H1 (cell line): ENCODE measurements at regions not wholly inside any gene's neighbourhood (a gene's known extent, or its start where the extent isn't known, plus 50 kb on each side); places are given as distances from the start of the nearest gene placed in this dataset.

Experiments used
- CTCF ChIA-PET: fragments of 300-600 bp; sonication (Branson Sonifier 250); formaldehyde crosslinking; loops from one replicate; lab custom pipeline; 2021; ENCODE audit not compliant: partially characterized antibody; lab: Charles Lee
- POLR2A ChIA-PET: fragments of 300-600 bp; sonication (Branson Sonifier 250); formaldehyde crosslinking; loops from one replicate; lab custom pipeline; 2021; ENCODE audit warnings: inconsistent platforms; ENCODE audit not compliant: partially characterized antibody; lab: Charles Lee
- DNase-seq, 2 experiments: peaks; one replicate each; pipeline versions ENCODE4 v3.0.0 to v3.0.0-alpha.2; 2010 to 2022; ENCODE audit warnings: low spot score in 2 of 2, low read depth in 1 of 2, mixed read lengths in 1 of 2
- FAIRE-seq: peaks from 2 replicates; lab custom pipeline; 2011; peaks lifted over from hg19 to GRCh38; lab: Jason Lieb, UNC
- H2AFZ ChIP-seq: 2 replicates; pipeline ENCODE4 v1.8.1; 2012; ENCODE audit warnings: low read length, inconsistent platforms
- H2AK5ac ChIP-seq: 2 replicates; pipeline ENCODE4 v1.6.1; 2013; ENCODE audit warnings: low read depth, low read length
- H2BK120ac ChIP-seq: replicated peaks from 2 replicates; pipeline ENCODE3; 2013; ENCODE audit warnings: low read depth, low read length, inconsistent platforms
- H2BK12ac ChIP-seq: 2 replicates; pipeline ENCODE4 v1.6.1; 2013; ENCODE audit warnings: low read depth, low read length
- H2BK15ac ChIP-seq: 2 replicates; pipeline ENCODE4 v1.6.1; 2013; ENCODE audit warnings: low read length
- H2BK20ac ChIP-seq: 2 replicates; pipeline ENCODE4 v1.6.1; 2013; ENCODE audit warnings: low read length
- H2BK5ac ChIP-seq: 2 replicates; pipeline ENCODE4 v1.6.1; 2013; ENCODE audit warnings: low read depth, low read length
- H3K14ac ChIP-seq: 2 replicates; pipeline ENCODE4 v1.6.1; 2013; ENCODE audit warnings: inconsistent platforms; ENCODE audit not compliant: insufficient read length
- H3K18ac ChIP-seq: 2 replicates; pipeline ENCODE4 v1.6.1; 2013; ENCODE audit warnings: low read length; ENCODE audit errors: extremely low read depth
- H3K23ac ChIP-seq: 2 replicates; pipeline ENCODE4 v1.6.1; 2013; ENCODE audit warnings: inconsistent platforms; ENCODE audit not compliant: insufficient read length
- H3K23me2 ChIP-seq: 2 replicates; pipeline ENCODE4 v1.6.1; 2013; ENCODE audit warnings: low read depth, low read length
- H3K27ac ChIP-seq: 2 replicates; pipeline ENCODE4 v1.6.1; 2011; ENCODE audit warnings: low read depth, low read length, inconsistent platforms
- H3K27me3 ChIP-seq, 4 experiments: replicated peaks in 1 of 4; 1 replicate in 1 of 4; 2 replicates in 3 of 4; pipeline versions ENCODE4 v1.6.1 to v1.8.1; 2011 to 2013; ENCODE audit warnings: low read length in 3 of 4, mild to moderate bottlenecking in 3 of 4, inconsistent platforms in 2 of 4, mixed read lengths in 2 of 4, moderate library complexity in 1 of 4; ENCODE audit not compliant: control insufficient read depth in 3 of 4, insufficient read depth in 3 of 4; ENCODE audit errors: extremely low read depth in 1 of 4
- H3K36me3 ChIP-seq, 4 experiments: 2 replicates each; pipeline versions ENCODE4 v1.6.1 to v1.8.1; 2011 to 2013; ENCODE audit warnings: mild to moderate bottlenecking in 4 of 4, low read length in 3 of 4, moderate library complexity in 2 of 4, control low read depth in 1 of 4, inconsistent platforms in 1 of 4; ENCODE audit not compliant: insufficient read depth in 4 of 4, control insufficient read depth in 2 of 4
- H3K4ac ChIP-seq: replicated peaks from 2 replicates; pipeline ENCODE3; 2013; ENCODE audit warnings: low read length, low read depth, mixed read lengths, inconsistent platforms; ENCODE audit not compliant: insufficient read length
- H3K4me1 ChIP-seq, 4 experiments: replicated peaks in 1 of 4; 1 replicate in 1 of 4; 2 replicates in 3 of 4; pipeline versions ENCODE4 v1.6.1 to v1.8.1; 2011 to 2013; ENCODE audit warnings: low read length in 3 of 4, inconsistent platforms in 2 of 4, mixed read lengths in 1 of 4; ENCODE audit not compliant: insufficient read depth in 4 of 4, control insufficient read depth in 3 of 4
- H3K4me2 ChIP-seq, 2 experiments: 2 replicates each; pipeline versions ENCODE4 v1.6.1 to v1.8.1; 2011 to 2013; ENCODE audit warnings: low read depth in 2 of 2, low read length in 2 of 2, control low read depth in 1 of 2, inconsistent platforms in 1 of 2, mild to moderate bottlenecking in 1 of 2; ENCODE audit not compliant: insufficient read depth in 1 of 2
- H3K4me3 ChIP-seq, 4 experiments: fragments of 200-600, 300-600 bp in 1 of 4; sonication (generic), shearing (Covaris generic), sonication (Bioruptor Twin) in 1 of 4; 2 replicates each; pipeline versions ENCODE4 v1.5.1 to v1.8.1; 2011 to 2016; ENCODE audit warnings: low read length in 4 of 4, low read depth in 3 of 4, control low read depth in 2 of 4, inconsistent platforms in 2 of 4, mild to moderate bottlenecking in 2 of 4, mixed read lengths in 1 of 4, moderate library complexity in 1 of 4; ENCODE audit not compliant: insufficient read depth in 2 of 4; ENCODE audit errors: extremely low read depth in 1 of 4
- H3K56ac ChIP-seq: replicated peaks from 2 replicates; pipeline ENCODE3; 2013; ENCODE audit warnings: low read depth, mild to moderate bottlenecking, mixed read lengths, low read length, inconsistent platforms; ENCODE audit not compliant: insufficient read length
- H3K79me1 ChIP-seq: 2 replicates; pipeline ENCODE4 v1.6.1; 2013; ENCODE audit warnings: low read depth, low read length, control low read depth
- H3K79me2 ChIP-seq, 2 experiments: 2 replicates each; pipeline versions ENCODE4 v1.6.1 to v1.8.1; 2012 to 2013; ENCODE audit warnings: low read length in 2 of 2, mild to moderate bottlenecking in 2 of 2, inconsistent platforms in 1 of 2; ENCODE audit not compliant: insufficient read depth in 2 of 2, control insufficient read depth in 1 of 2
- H3K9ac ChIP-seq, 4 experiments: replicated peaks in 1 of 4; 1 replicate in 1 of 4; 2 replicates in 3 of 4; pipeline versions ENCODE4 v1.6.1 to v1.8.1; 2011 to 2013; ENCODE audit warnings: low read depth in 3 of 4, low read length in 3 of 4, control low read depth in 2 of 4, mild to moderate bottlenecking in 2 of 4, moderate library complexity in 2 of 4, inconsistent platforms in 1 of 4; ENCODE audit errors: extremely low read depth in 1 of 4
- H3K9me3 ChIP-seq, 2 experiments: 2 replicates each; pipeline versions ENCODE4 v1.6.1 to v1.8.1; 2012 to 2013; ENCODE audit warnings: mild to moderate bottlenecking in 2 of 2, moderate library complexity in 2 of 2, control low read depth in 1 of 2, inconsistent platforms in 1 of 2, low read depth in 1 of 2, low read length in 1 of 2, mixed read lengths in 1 of 2; ENCODE audit not compliant: insufficient read depth in 2 of 2
- H4K20me1 ChIP-seq, 2 experiments: replicated peaks in 1 of 2; 2 replicates each; pipeline versions ENCODE3 to v1.8.1; 2011 to 2013; ENCODE audit warnings: inconsistent platforms in 2 of 2, low read length in 2 of 2, mild to moderate bottlenecking in 1 of 2; ENCODE audit not compliant: insufficient read depth in 2 of 2, control insufficient read depth in 1 of 2
- H4K5ac ChIP-seq: 2 replicates; pipeline ENCODE4 v1.6.1; 2013; ENCODE audit warnings: low read length, low read depth, mixed read lengths, inconsistent platforms; ENCODE audit not compliant: insufficient read length
- H4K8ac ChIP-seq: 2 replicates; pipeline ENCODE4 v1.8.0; 2013; ENCODE audit warnings: mild to moderate bottlenecking, moderate library complexity, low read length, inconsistent platforms; ENCODE audit not compliant: insufficient read depth; ENCODE audit errors: extremely low read depth
- H4K91ac ChIP-seq: replicated peaks from 2 replicates; pipeline ENCODE3; 2013; ENCODE audit warnings: low read length, mixed read lengths, inconsistent platforms; ENCODE audit not compliant: insufficient read length
- ATF2 ChIP-seq: IDR thresholded peaks from 2 replicates; pipeline ENCODE4 v1.6.1; 2012; ENCODE audit warnings: low read length, inconsistent platforms
- BCL11A ChIP-seq, 2 experiments: IDR thresholded peaks; one replicate each; pipeline ENCODE4 v1.6.1; 2011; ENCODE audit warnings: low read depth in 2 of 2, low read length in 2 of 2, mild to moderate bottlenecking in 2 of 2
- CREB1 ChIP-seq: IDR thresholded peaks from 2 replicates; pipeline ENCODE4 v1.6.1; 2012; ENCODE audit warnings: inconsistent platforms
- EGR1 ChIP-seq: IDR thresholded peaks from 2 replicates; pipeline ENCODE4 v1.6.1; 2011; ENCODE audit warnings: low read depth, low read length, borderline replicate concordance
- FOSL1 ChIP-seq: IDR thresholded peaks from 2 replicates; pipeline ENCODE4 v1.6.1; 2011; ENCODE audit warnings: mild to moderate bottlenecking, low read depth, low read length, moderate library complexity; ENCODE audit not compliant: insufficient read depth
- HDAC2 ChIP-seq, 2 experiments: fragments of 300-600 bp in 1 of 2; sonication (generic) in 1 of 2; IDR thresholded peaks; 2 replicates each; pipeline ENCODE4 v1.6.1; 2011 to 2012; ENCODE audit warnings: low read depth in 2 of 2, low read length in 2 of 2, mild to moderate bottlenecking in 2 of 2, moderate library complexity in 2 of 2, borderline replicate concordance in 1 of 2, inconsistent platforms in 1 of 2
- JUND ChIP-seq: IDR thresholded peaks from 2 replicates; pipeline ENCODE4 v1.6.1; 2011; ENCODE audit warnings: mild to moderate bottlenecking, improper control_type of control experiment, low read length
- KDM5A ChIP-seq: fragments of 200-600 bp; IDR thresholded peaks from 2 replicates; pipeline ENCODE4 v1.7.1; 2012; ENCODE audit warnings: mild to moderate bottlenecking, low read length, inconsistent platforms, mixed read lengths
- MAFK ChIP-seq: IDR thresholded peaks from 2 replicates; pipeline ENCODE4 v1.6.1; 2012; ENCODE audit warnings: low read depth, mild to moderate bottlenecking, improper control_type of control experiment, low read length
- RAD21 ChIP-seq, 2 experiments: IDR thresholded peaks in 1 of 2; conservative IDR thresholded peaks in 1 of 2; 2 replicates each; pipeline ENCODE4 v1.6.1; 2011; ENCODE audit warnings: low read depth in 2 of 2, low read length in 2 of 2, improper control_type of control experiment in 1 of 2, inconsistent platforms in 1 of 2, mild to moderate bottlenecking in 1 of 2, moderate library complexity in 1 of 2
- SIX5 ChIP-seq: IDR thresholded peaks from 2 replicates; pipeline ENCODE4 v1.6.1; 2011; ENCODE audit warnings: mild to moderate bottlenecking, low read depth, low read length
- SP2 ChIP-seq: IDR thresholded peaks from 2 replicates; pipeline ENCODE4 v1.6.1; 2012; ENCODE audit warnings: mild to moderate bottlenecking, low read length, inconsistent platforms
- TAF1 ChIP-seq: IDR thresholded peaks from 2 replicates; pipeline ENCODE4 v1.6.1; 2011; ENCODE audit warnings: mild to moderate bottlenecking, low read depth, low read length
- YY1 ChIP-seq: IDR thresholded peaks from 2 replicates; pipeline ENCODE4 v1.6.1; 2011; ENCODE audit warnings: low read depth, mild to moderate bottlenecking, low read length
- WGBS, 2 experiments: shearing (Covaris generic) in 1 of 2; methylation state at CpG; one replicate each; pipeline versions ENCODE4 v1.1.6 to v1.1.7; 2013 to 2015; ENCODE audit warnings: low lambda C conversion rate in 2 of 2, mixed read lengths in 2 of 2, inconsistent platforms in 1 of 2, low coverage in 1 of 2, missing lambda C conversion rate in 1 of 2; ENCODE audit not compliant: insufficient replicate concordance in 2 of 2, insufficient coverage in 1 of 2, insufficient read length in 1 of 2; ENCODE audit errors: extremely low coverage in 1 of 2, missing lambda C conversion rate in 1 of 2; 5-methylcytosine and 5-hydroxymethylcytosine counted together

GRCh38 chr1:65679773-65680172, 112.9 kb upstream of the PDE4B start:
- H3K79me2 ChIP-seq = no peaks in the 10 kb centered on the region
- FAIRE-seq (no peak), DNase-seq (no peak)
- H3K23ac ChIP-seq = no peak overlapping the region
- H2BK15ac ChIP-seq = no peak overlapping the region
- H3K4me2 ChIP-seq = no peak overlapping the region
- no peaks in the 10 kb centered on the region for H3K36me3 ChIP-seq
- H3K18ac ChIP-seq = no peak overlapping the region
- H2BK20ac ChIP-seq = no peak overlapping the region
- no peak overlapping the region for H4K91ac ChIP-seq
- H2BK120ac ChIP-seq = no peak overlapping the region
- no peak overlapping the region for H4K5ac ChIP-seq
- H3K56ac ChIP-seq = no peak overlapping the region
- no peak overlapping the region for H3K27ac ChIP-seq
- H3K9me3 ChIP-seq = no peaks in the 10 kb centered on the region
- WGBS, 2 experiments = 94% methylated on average over 4 of the region's 4 CpGs; no CpG with 5 or more reads in 1 of the 2 experiments
- no peaks in the 10 kb centered on the region for H3K23me2 ChIP-seq
- H4K8ac ChIP-seq = no peak overlapping the region
- H2AFZ ChIP-seq = no peak overlapping the region
- no peak overlapping the region for H3K4me3 ChIP-seq
- no peak overlapping the region for H2AK5ac ChIP-seq
- H2BK12ac ChIP-seq = no peak overlapping the region
- POLR2A ChIA-PET = no interaction called here
- H3K27me3 ChIP-seq = no peaks in the 10 kb centered on the region
- no peak overlapping the region for H3K14ac ChIP-seq
- no peaks in the 10 kb centered on the region for H3K79me1 ChIP-seq
- no peak overlapping the region for H3K9ac ChIP-seq
- H2BK5ac ChIP-seq = no peak overlapping the region
- H3K4me1 ChIP-seq = no peaks in the 10 kb centered on the region
- CTCF ChIA-PET = interaction anchor here (0.7 to 1.7 kb wide), 4 partner anchors 8 to 242 kb away, joined by 3 to 5 read pairs (median 4); no protein-coding TSS in a partner anchor
- H3K4ac ChIP-seq = no peak overlapping the region
- H4K20me1 ChIP-seq = no peaks in the 10 kb centered on the region
- TF ChIP-seq CREB1 (no peak), JUND (no peak), KDM5A (no peak), RAD21 (IDR thresholded peaks at IDR 0.05 in 1 of 2, conservative IDR thresholded peaks at IDR 0.05 in 1 of 2; ENCODE audit: low read depth in 2 of 2, low read length in 2 of 2) (no peak), TAF1 (no peak), FOSL1 (no peak), MAFK (no peak), BCL11A (IDR thresholded peaks at IDR 0.05; ENCODE audit: low read depth in 2 of 2, low read length in 2 of 2) (no peak), YY1 (no peak), ATF2 (no peak), SIX5 (no peak), SP2 (no peak), HDAC2 (IDR thresholded peaks at IDR 0.05; ENCODE audit: borderline replicate concordance in 1 of 2, low read depth in 2 of 2, low read length in 2 of 2) (no peak), EGR1 (no peak)
